ENCODE measurements at regions not wholly inside any gene's neighbourhood (a gene's known extent, or its start where the extent isn't known, plus 50 kb on each side); places are given as distances from the start of the nearest gene placed in this dataset.

GRCh38 chr10:10118131-10118530 is 899.5 kb upstream of the CELF2 start:
- in situ Hi-C loops (cut with MboI; ENCODE audit: low sequenced_read_pairs), result no loop called here

GRCh38 chr10:10120671-10121070 is 897.0 kb upstream of the CELF2 start:
- in situ Hi-C loops (cut with MboI; ENCODE audit: low sequenced_read_pairs), result no loop called here

- in situ Hi-C loops (cut with MboI; ENCODE audit: low sequenced_read_pairs), result no loop called here
Observed at GRCh38 chr10:10125676-10126075, 892.0 kb upstream of the CELF2 start.

- in situ Hi-C loops (cut with MboI; ENCODE audit: low sequenced_read_pairs), result no loop called here
Observed at GRCh38 chr10:10126218-10126617, 891.5 kb upstream of the CELF2 start.

- in situ Hi-C loops (cut with MboI; ENCODE audit: low sequenced_read_pairs), result no loop called here
Observed at GRCh38 chr10:10128387-10128786, 889.3 kb upstream of the CELF2 start.

DNA sequence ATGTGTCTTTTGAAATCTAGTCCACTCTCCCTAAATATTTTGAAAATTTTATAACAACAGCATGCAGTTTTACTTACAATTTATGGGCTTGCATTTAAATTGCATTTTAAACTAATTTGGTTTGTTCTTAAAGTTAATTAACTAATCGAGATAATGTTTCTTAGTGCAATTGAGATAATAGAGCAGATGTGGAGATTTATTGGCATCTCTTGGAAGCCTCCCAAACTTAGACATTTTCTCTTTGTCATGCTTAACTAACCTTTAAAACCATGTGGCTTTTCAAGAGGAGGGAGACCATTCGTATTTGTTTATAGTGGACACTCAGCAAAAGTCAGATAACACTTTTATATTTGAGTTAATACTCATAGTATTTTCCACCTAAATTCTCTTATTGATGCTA is 887.0 kb upstream of the CELF2 start:
- in situ Hi-C loops (cut with MboI; ENCODE audit: low sequenced_read_pairs), result no loop called here

- in situ Hi-C loops (cut with MboI; ENCODE audit: low sequenced_read_pairs), result no loop called here
Observed at GRCh38 chr10:10132009-10132408, 885.7 kb upstream of the CELF2 start.

GRCh38 chr10:10133281-10133680 is 884.4 kb upstream of the CELF2 start:
- in situ Hi-C loops (cut with MboI; ENCODE audit: low sequenced_read_pairs), result no loop called here

- in situ Hi-C loops (cut with MboI; ENCODE audit: low sequenced_read_pairs), result no loop called here
Observed at GRCh38 chr10:10138685-10139084, 879.0 kb upstream of the CELF2 start.

DNA sequence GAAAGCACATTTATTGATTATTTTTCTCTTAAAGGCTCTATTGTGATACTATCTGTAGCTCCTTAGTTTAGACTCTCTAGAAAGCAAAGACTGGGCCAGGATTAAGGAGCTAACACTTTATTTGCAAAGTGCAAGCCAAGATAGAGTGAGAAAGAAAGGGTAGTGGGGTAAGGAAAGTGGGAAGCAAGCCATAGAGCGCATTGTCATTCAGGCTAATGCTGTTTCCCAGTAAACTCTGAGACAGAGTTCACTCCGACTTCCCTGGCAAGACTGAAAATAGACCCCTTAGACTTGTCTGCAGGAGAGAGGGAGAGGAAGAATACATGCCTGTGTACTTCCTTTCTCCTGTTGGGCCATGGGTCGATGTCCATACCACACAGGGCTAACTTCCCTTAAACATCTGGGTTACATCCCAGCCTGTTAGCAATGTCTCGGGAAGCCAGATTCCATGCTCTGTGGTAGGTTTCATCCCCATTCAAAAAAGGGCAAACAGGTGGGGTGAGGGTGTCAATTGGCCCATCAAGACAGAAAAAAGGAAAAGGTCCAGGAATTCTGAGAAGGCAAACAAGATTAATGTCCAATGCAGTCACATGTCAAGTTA is 875.8 kb upstream of the CELF2 start:
- in situ Hi-C loops (cut with MboI; ENCODE audit: low sequenced_read_pairs), result no loop called here

DNA sequence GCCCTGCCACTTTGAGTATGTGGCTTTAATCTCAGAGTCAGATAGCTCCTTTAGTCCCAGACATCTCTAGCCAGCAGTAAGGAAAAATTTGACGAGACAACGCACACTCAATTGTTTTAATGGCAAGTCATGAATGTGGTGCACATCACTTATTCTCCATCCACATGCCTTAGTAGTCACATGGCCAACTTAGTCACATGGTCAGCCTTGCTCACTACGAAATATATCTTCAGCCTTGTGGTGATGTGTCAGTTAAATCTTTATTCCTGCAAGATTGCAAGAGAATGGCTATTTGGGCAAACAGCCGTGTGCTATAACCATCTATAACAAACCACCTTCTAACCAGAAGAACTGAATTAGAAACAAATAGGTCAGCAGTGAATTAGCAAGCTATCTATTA is 871.1 kb upstream of the CELF2 start:
- in situ Hi-C loops (cut with MboI; ENCODE audit: low sequenced_read_pairs), result no loop called here

DNA sequence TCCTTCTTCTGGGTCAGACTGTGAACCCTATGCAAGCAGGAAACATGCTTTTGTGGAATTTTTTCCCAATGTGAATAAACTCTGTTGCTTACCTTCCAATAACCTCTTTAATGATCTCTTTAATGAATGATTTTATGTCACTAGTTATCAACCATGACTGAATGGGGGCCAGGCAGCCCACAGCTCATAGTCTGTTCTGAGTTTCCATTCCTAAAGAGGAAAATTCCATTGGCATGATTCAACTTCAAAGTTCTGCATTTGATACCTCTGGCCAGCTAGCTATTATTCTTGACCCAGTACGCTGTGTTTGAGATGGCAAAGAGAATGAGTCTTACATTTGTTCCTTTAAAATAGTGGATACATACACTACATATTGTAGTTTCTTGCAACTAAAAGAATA is 867.8 kb upstream of the CELF2 start:
- in situ Hi-C loops (cut with MboI; ENCODE audit: low sequenced_read_pairs), result no loop called here

DNA sequence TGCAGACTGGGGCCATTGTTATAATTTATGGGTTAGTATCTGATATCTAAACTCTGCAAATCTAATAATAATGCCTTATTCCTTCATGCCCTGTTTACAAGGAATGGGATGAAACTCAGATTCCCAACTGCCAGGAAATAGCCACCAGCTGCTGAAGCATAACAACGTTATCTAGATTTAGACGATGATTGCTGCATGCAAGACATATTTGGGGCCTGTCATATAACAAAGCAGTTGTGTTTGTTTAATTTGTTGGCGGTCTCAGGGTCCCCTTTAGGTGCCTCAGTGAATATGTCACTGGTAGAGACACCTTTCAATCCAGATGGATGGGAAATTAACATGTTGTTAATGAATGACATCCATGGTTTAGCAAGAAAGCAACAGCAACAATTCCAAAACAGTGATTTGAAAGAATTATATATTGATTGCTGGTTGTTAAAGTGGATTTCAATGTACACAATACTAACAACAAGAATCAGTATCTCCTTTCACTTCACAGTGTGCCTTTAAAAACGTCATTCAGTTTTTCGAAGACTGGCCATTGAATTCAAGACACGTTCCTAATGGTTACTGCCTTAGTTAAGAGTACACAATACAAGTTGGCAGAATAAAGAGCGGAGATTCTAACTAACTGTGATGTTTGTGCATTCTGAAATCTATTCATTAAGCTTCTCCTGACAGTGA is 860.6 kb upstream of the CELF2 start:
- in situ Hi-C loops (cut with MboI; ENCODE audit: low sequenced_read_pairs), result no loop called here

- in situ Hi-C loops (cut with MboI; ENCODE audit: low sequenced_read_pairs), result no loop called here
Observed at GRCh38 chr10:10160821-10161312, 856.8 kb upstream of the CELF2 start.

GRCh38 chr10:10164848-10165247 is 852.8 kb upstream of the CELF2 start:
- in situ Hi-C loops (cut with MboI; ENCODE audit: low sequenced_read_pairs), result no loop called here

DNA sequence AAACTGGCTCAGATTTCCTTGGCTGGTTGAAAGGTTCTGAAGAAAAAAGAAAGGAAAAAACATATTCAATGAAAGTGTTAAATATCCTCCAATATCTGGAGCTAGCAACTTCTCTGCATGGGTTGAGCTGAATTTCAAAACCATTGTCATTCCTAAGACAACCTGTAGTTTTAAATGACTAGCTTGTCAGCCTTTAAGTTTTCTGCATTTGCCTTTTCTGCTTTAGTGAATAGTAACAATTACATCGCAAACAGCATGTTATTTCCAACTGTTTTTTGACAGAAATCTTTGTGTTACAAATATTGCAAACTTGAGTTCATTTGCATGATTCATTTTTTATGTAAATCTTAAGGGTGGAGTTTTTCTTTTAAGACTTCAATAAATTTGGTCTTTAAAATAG is 852.3 kb upstream of the CELF2 start:
- in situ Hi-C loops (cut with MboI; ENCODE audit: low sequenced_read_pairs), result no loop called here

DNA sequence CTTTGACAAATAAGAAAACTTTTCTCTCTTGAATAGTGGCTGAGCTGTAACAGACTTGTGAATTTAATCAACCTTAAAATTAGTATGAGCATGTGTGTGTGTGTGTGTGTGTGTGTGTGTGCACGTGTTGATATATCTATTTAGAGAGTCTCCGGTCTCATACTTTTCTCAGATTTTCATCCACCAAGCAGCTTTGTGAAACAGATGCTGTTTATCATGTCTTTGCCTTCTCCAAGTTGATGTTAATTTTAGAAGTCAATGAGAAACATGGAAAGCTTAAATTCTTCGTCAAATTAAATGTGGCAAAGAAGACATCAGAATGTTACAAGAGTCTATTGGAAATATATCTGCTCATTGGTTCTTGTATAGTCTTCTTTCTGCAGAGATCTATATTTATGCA is 839.2 kb upstream of the CELF2 start:
- in situ Hi-C loops (cut with MboI; ENCODE audit: low sequenced_read_pairs), result no loop called here

- in situ Hi-C loops (cut with MboI; ENCODE audit: low sequenced_read_pairs), result no loop called here
Observed at GRCh38 chr10:10193848-10194247, 823.8 kb upstream of the CELF2 start.

DNA sequence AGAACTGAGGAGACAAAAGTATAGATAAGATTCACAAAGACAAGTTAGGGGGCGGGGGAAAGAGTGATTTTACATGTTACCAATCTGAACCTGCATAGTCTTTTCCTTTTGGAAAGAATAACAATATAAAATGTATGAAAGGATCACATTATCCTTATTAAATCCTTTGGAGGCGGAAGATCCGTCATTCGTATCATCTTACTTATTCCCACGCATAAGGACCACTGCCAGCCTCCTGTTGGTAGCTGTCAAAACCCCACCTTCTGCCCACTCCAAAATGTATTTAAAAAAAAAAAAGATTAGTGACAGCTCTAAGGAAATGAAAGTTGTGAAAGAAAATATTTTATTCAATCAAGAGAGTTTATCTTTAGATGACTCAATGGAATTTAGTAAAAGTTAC is 821.0 kb upstream of the CELF2 start:
- in situ Hi-C loops (cut with MboI; ENCODE audit: low sequenced_read_pairs), result no loop called here

GRCh38 chr10:10197423-10197822 is 820.2 kb upstream of the CELF2 start:
- in situ Hi-C loops (cut with MboI; ENCODE audit: low sequenced_read_pairs), result no loop called here

DNA sequence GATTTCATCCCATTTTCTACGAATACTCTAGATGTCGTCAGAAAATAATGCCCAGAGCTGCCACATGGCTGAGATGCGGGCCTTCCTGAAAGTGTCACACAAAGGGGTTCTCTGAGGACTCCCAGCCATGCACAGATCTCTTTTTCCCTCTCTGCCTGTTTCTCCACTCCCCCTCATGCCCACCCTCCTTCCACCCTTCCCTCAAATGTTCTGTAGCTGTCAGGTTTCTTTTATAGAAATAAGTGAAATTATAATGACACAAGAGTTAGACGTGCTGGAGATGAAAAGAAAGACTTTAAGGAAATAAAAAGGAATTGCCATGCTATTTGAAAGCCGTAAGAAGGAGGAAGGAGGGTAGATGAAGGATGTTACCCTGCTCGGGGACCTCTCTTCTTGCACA is 819.3 kb upstream of the CELF2 start:
- in situ Hi-C loops (cut with MboI; ENCODE audit: low sequenced_read_pairs), result no loop called here

DNA sequence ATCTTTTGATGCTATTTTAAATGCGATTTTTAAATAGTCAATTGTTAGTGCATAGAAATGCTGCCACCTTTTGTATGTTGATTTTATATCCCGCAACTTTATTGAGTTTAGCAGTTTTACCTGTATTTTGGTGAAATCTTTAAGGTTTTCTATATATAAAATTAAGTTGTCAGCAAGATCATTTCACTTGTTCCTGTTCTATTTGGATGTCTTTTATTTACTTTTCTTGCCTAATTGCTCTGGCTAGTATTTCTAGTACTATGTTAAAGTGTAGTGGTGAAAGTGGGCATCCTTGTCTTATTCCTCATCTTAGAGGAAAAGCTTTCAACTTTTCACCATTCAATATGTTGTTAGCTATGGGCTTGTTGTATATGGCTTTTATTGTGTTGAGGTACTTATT is 813.3 kb upstream of the CELF2 start:
- in situ Hi-C loops (cut with MboI; ENCODE audit: low sequenced_read_pairs), result no loop called here

- in situ Hi-C loops (cut with MboI; ENCODE audit: low sequenced_read_pairs), result no loop called here
Observed at GRCh38 chr10:10205906-10206305, 811.8 kb upstream of the CELF2 start.

All from HL-60/S4 treated with retinoic acid at 250 ng/mL for 4 days and 3 days (cell line).